ENCODE measurements at regions not wholly inside any gene's neighbourhood (a gene's known extent, or its start where the extent isn't known, plus 50 kb on each side); places are given as distances from the start of the nearest gene placed in this dataset.

DNA sequence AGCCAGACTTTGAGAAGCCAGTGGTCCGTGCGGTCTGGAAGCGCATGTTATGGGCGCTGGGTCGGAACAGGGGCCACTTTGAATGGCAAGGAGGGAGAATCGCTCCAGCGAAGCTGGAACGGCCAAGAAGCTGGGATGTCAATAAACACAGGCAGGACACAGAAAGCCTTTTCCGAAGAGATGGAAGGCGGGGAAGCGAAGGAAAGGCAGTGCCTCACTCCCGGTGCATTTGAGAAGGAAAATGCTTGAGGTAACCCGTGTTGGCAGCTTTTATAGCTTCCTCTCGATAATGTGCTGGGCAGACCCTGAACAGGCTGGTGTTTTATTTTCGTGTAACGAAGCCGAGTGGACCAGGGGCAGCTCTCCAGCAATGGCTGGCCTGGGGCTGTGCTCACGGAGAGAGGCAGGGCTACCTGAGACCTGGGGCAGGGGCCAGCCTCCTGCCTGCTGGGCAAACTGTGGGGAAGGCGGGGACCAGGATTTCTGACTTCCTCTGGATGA lies 84.2 kb upstream of the SPRY4 start:
- Histone ChIP-seq H3K4me1 (peaks cover 2% of the 10 kb centered on the region), H3K4me3 (ENCODE audit: low read depth, low read length) (no peak overlapping the region)

GRCh38 chr5:142408536-142408935 lies 83.7 kb upstream of the SPRY4 start:
- H3K4me1 ChIP-seq, result peaks cover 7% of the 10 kb centered on the region
- no peak overlapping the region for H3K27ac ChIP-seq
- H3K79me2 ChIP-seq, result no peaks in the 10 kb centered on the region
- H3K4me2 ChIP-seq (ENCODE audit: low read length), result no peak overlapping the region
- no peak overlapping the region for H2AFZ ChIP-seq
- H3K9ac ChIP-seq, result no peak overlapping the region
- H3K27me3 ChIP-seq (ENCODE audit: control insufficient read depth, insufficient read depth, low read length), result no peaks in the 10 kb centered on the region
- H3K36me3 ChIP-seq (ENCODE audit: control insufficient read depth, insufficient read depth, low read length), result no peaks in the 10 kb centered on the region
- no peaks in the 10 kb centered on the region for H3K9me3 ChIP-seq (ENCODE audit: control insufficient read depth, low read length)
- H3K4me3 ChIP-seq (ENCODE audit: low read depth, low read length), result no peak overlapping the region
- no peak for TF ChIP-seq CTCF (IDR thresholded peaks at IDR 0.05)

More for the DNA sequence above, 84.2 kb upstream of the SPRY4 start:
- Histone ChIP-seq H3K27ac (no peak overlapping the region), H3K79me2 (no peaks in the 10 kb centered on the region), H3K27me3 (ENCODE audit: control insufficient read depth, insufficient read depth, low read length) (no peaks in the 10 kb centered on the region), H3K9me3 (ENCODE audit: control insufficient read depth, low read length) (no peaks in the 10 kb centered on the region), H3K9ac (no peak overlapping the region), H3K36me3 (ENCODE audit: control insufficient read depth, insufficient read depth, low read length) (no peaks in the 10 kb centered on the region), H2AFZ (no peak overlapping the region), H3K4me2 (ENCODE audit: low read length) (no peak overlapping the region)
- TF ChIP-seq CTCF (IDR thresholded peaks at IDR 0.05), result no peak

GRCh38 chr5:142405814-142406395 lies 81.1 kb upstream of the SPRY4 start:
- peaks cover 7% of the 10 kb centered on the region for H3K4me1 ChIP-seq
- no peak overlapping the region for H3K4me3 ChIP-seq (ENCODE audit: low read depth, low read length)

GRCh38 chr5:142405023-142405422 lies 80.2 kb upstream of the SPRY4 start:
- Histone ChIP-seq H3K4me1 (peaks cover 7% of the 10 kb centered on the region), H3K4me2 (ENCODE audit: low read length) (no peak overlapping the region), H3K9me3 (ENCODE audit: control insufficient read depth, low read length) (no peaks in the 10 kb centered on the region), H3K27ac (no peak overlapping the region), H3K27me3 (ENCODE audit: control insufficient read depth, insufficient read depth, low read length) (no peaks in the 10 kb centered on the region), H3K9ac (no peak overlapping the region), H3K36me3 (ENCODE audit: control insufficient read depth, insufficient read depth, low read length) (no peaks in the 10 kb centered on the region), H3K79me2 (no peaks in the 10 kb centered on the region), H2AFZ (no peak overlapping the region), H3K4me3 (ENCODE audit: low read depth, low read length) (no peak overlapping the region)
- TF ChIP-seq CTCF (IDR thresholded peaks at IDR 0.05), result no peak

More at GRCh38 chr5:142405814-142406395, 81.1 kb upstream of the SPRY4 start:
- H3K27me3 ChIP-seq (ENCODE audit: control insufficient read depth, insufficient read depth, low read length), result no peaks in the 10 kb centered on the region
- no peaks in the 10 kb centered on the region for H3K9me3 ChIP-seq (ENCODE audit: control insufficient read depth, low read length)
- H3K36me3 ChIP-seq (ENCODE audit: control insufficient read depth, insufficient read depth, low read length), result no peaks in the 10 kb centered on the region
- H3K4me2 ChIP-seq (ENCODE audit: low read length), result no peak overlapping the region
- no peak overlapping the region for H3K27ac ChIP-seq
- H3K9ac ChIP-seq, result no peak overlapping the region
- no peak overlapping the region for H2AFZ ChIP-seq
- no peaks in the 10 kb centered on the region for H3K79me2 ChIP-seq
- TF ChIP-seq CTCF (IDR thresholded peaks at IDR 0.05), result no peak

DNA sequence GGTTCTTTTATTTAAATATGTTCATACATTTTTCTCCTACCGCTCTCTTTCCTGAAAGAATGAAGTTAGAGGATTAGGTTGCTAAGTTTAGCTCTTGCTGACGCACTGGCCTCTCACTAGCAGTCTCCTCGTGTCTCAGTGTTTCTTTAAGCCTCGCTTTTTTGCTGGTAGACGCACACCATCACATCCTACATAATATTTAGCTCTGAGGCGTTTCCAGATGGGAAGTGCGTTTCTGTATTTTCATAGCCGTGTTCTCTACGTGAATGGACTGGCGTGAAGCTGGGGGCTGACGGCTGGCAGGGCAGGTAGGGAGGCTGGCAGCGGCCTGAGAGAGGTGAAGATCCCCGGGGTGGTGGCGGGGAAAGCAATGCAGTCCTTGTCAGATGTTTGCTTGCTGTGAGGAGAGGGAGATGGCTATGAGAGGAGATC lies 79.2 kb upstream of the SPRY4 start:
- H3K9ac ChIP-seq, result no peak overlapping the region
- H3K4me1 ChIP-seq, result peaks cover 7% of the 10 kb centered on the region
- H3K79me2 ChIP-seq, result no peaks in the 10 kb centered on the region
- TF ChIP-seq CTCF (IDR thresholded peaks at IDR 0.05), result no peak
- H3K27ac ChIP-seq, result peak overlapping the region; percentile 66
- no peaks in the 10 kb centered on the region for H3K27me3 ChIP-seq (ENCODE audit: control insufficient read depth, insufficient read depth, low read length)
- H2AFZ ChIP-seq, result peak overlapping the region; percentile 63
- no peaks in the 10 kb centered on the region for H3K36me3 ChIP-seq (ENCODE audit: control insufficient read depth, insufficient read depth, low read length)
- H3K4me2 ChIP-seq (ENCODE audit: low read length), result peak overlapping the region; percentile 9
- no peaks in the 10 kb centered on the region for H3K9me3 ChIP-seq (ENCODE audit: control insufficient read depth, low read length)
- peak overlapping the region; percentile 17 for H3K4me3 ChIP-seq (ENCODE audit: low read depth, low read length)

Data from parathyroid adenoma (tissue), 2 donors.